ENCODE measurements at regions not wholly inside any gene's neighbourhood (a gene's known extent, or its start where the extent isn't known, plus 50 kb on each side); places are given as distances from the start of the nearest gene placed in this dataset.
"Not testable (repeated sequence)": the region's sequence is repeated elsewhere in the genome, so short reads cannot be mapped to it uniquely, and the experiment has no call there.

GRCh38 chr6:78770765-78771164 is 96.6 kb upstream of the IRAK1BP1 start:
- no peak for DNase-seq
- H3K4me3 ChIP-seq: no peak overlapping the region
- intact Hi-C loops (cut with DNase I; ENCODE audit: low total_unique reads): no loop called here
- TF ChIP-seq CTCF (IDR thresholded peaks at IDR 0.05) (no peak), POLR2A (IDR thresholded peaks at IDR 0.05) (no peak)
- H3K27ac ChIP-seq: no peak overlapping the region
- no peaks in the 10 kb centered on the region for H3K27me3 ChIP-seq
- WGBS, 2 donors: 61 to 68% methylated on average over 5 of the region's 5 CpGs
- no peaks in the 10 kb centered on the region for H3K4me1 ChIP-seq
- no peaks in the 10 kb centered on the region for H3K36me3 ChIP-seq (ENCODE audit: low read depth, missing control alignments)
- no peaks in the 10 kb centered on the region for H3K9me3 ChIP-seq

- no peak for TF ChIP-seq POLR2A (IDR thresholded peaks at IDR 0.05)
- no peak for TF ChIP-seq CTCF (IDR thresholded peaks at IDR 0.05)
- intact Hi-C loops (cut with DNase I; ENCODE audit: low total_unique reads): no loop called here
- Histone ChIP-seq H3K27ac (no peak overlapping the region), H3K4me3 (no peak overlapping the region), H3K36me3 (ENCODE audit: low read depth, missing control alignments) (no peaks in the 10 kb centered on the region), H3K4me1 (no peaks in the 10 kb centered on the region), H3K27me3 (no peaks in the 10 kb centered on the region), H3K9me3 (no peaks in the 10 kb centered on the region)
- no peak for DNase-seq
Observed at GRCh38 chr6:78771586-78771985, 95.8 kb upstream of the IRAK1BP1 start.

- Histone ChIP-seq H3K27ac (no peak overlapping the region), H3K36me3 (ENCODE audit: low read depth, missing control alignments) (no peaks in the 10 kb centered on the region), H3K27me3 (no peaks in the 10 kb centered on the region), H3K9me3 (no peaks in the 10 kb centered on the region), H3K4me1 (no peaks in the 10 kb centered on the region), H3K4me3 (no peak overlapping the region)
- no peak for DNase-seq
- WGBS, 2 donors: 45 to 74% methylated on average over 4 of the region's 4 CpGs
- TF ChIP-seq POLR2A (IDR thresholded peaks at IDR 0.05) (no peak), CTCF (IDR thresholded peaks at IDR 0.05) (no peak)
- intact Hi-C loops (cut with DNase I; ENCODE audit: low total_unique reads): no loop called here
Observed at GRCh38 chr6:78781001-78781400, 86.3 kb upstream of the IRAK1BP1 start.

- H3K4me1 ChIP-seq; intact Hi-C loops (cut with DNase I; ENCODE audit: low total_unique reads); H3K27me3 ChIP-seq; H3K9me3 ChIP-seq; H3K27ac ChIP-seq; DNase-seq; H3K36me3 ChIP-seq (ENCODE audit: low read depth, missing control alignments); H3K4me3 ChIP-seq: not testable (repeated sequence)
- 77 to 90% methylated on average over 2 to 6 of the region's 6 CpGs for WGBS, 2 donors
Observed at GRCh38 chr6:78783366-78783765, 84.0 kb upstream of the IRAK1BP1 start.

- no peak for TF ChIP-seq CTCF (IDR thresholded peaks at IDR 0.05)
- TF ChIP-seq POLR2A (IDR thresholded peaks at IDR 0.05): no peak
- H3K9me3 ChIP-seq: peaks cover 3% of the 10 kb centered on the region
- intact Hi-C loops (cut with DNase I; ENCODE audit: low total_unique reads): no loop called here
Observed at GRCh38 chr6:78797270-78797669, 70.1 kb upstream of the IRAK1BP1 start.

More at GRCh38 chr6:78797270-78797669, 70.1 kb upstream of the IRAK1BP1 start:
- DNase-seq: no peak
- no peaks in the 10 kb centered on the region for H3K36me3 ChIP-seq (ENCODE audit: low read depth, missing control alignments)
- H3K4me3 ChIP-seq: no peak overlapping the region
- H3K27ac ChIP-seq: no peak overlapping the region
- no peaks in the 10 kb centered on the region for H3K27me3 ChIP-seq
- H3K4me1 ChIP-seq: no peaks in the 10 kb centered on the region
